ENCODE measurements at regions not wholly inside any gene's neighbourhood (a gene's known extent, or its start where the extent isn't known, plus 50 kb on each side); places are given as distances from the start of the nearest gene placed in this dataset.

DNA sequence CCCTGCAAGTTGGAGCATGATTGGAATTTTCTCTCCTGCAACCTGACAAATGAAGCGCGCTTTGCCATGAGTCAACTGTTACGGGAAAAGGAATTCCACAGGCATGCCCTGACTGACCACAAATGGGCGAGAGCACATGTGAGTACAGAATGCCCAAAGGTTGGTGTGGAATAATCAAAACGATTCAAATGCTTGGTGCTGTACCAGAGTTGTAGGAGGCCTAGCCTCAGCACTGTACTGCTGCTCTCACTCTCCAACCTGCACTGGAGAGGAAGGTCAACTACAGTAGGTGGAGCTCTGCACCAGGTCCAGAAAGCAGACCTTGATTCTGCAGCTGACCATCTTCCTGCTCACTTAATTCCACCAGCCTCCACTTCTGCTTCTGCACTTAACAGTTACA is 406.9 kb upstream of the ACTBL2 start:
- DNase-seq (ENCODE audit: low spot score), result peak; percentile 15
- TF ChIP-seq, protein P1, sequence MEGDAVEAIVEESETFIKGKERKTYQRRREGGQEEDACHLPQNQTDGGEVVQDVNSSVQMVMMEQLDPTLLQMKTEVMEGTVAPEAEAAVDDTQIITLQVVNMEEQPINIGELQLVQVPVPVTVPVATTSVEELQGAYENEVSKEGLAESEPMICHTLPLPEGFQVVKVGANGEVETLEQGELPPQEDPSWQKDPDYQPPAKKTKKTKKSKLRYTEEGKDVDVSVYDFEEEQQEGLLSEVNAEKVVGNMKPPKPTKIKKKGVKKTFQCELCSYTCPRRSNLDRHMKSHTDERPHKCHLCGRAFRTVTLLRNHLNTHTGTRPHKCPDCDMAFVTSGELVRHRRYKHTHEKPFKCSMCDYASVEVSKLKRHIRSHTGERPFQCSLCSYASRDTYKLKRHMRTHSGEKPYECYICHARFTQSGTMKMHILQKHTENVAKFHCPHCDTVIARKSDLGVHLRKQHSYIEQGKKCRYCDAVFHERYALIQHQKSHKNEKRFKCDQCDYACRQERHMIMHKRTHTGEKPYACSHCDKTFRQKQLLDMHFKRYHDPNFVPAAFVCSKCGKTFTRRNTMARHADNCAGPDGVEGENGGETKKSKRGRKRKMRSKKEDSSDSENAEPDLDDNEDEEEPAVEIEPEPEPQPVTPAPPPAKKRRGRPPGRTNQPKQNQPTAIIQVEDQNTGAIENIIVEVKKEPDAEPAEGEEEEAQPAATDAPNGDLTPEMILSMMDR (IDR thresholded peaks at IDR 0.05), result no peak
- Histone ChIP-seq H3K27me3 (no peaks in the 10 kb centered on the region), H3K9me3 (ENCODE audit: low read depth) (no peaks in the 10 kb centered on the region), H3K79me2 (ENCODE audit: low read depth) (no peaks in the 10 kb centered on the region), H3K4me2 (no peak overlapping the region), H3K9ac (no peak overlapping the region), H3F3A (ENCODE audit: low read depth) (no peaks in the 10 kb centered on the region), H3K27ac (no peak overlapping the region), H4K20me1 (ENCODE audit: low read depth) (no peaks in the 10 kb centered on the region), H3K4me3 (no peak overlapping the region), H2AFZ (replicated peaks) (no peak overlapping the region), H3K4me1 (no peaks in the 10 kb centered on the region), H3K36me3 (no peaks in the 10 kb centered on the region)
- Mint-ChIP-seq H3K4me1 (peaks cover 13% of the 10 kb centered on the region), H3K36me3 (no peaks in the 10 kb centered on the region), H3K27ac (no peak overlapping the region), H3K27me3 (ENCODE audit: insufficient read depth, low read depth) (peaks cover 3% of the 10 kb centered on the region), H3K9me3 (no peaks in the 10 kb centered on the region), H3K4me3 (no peak overlapping the region)

DNA sequence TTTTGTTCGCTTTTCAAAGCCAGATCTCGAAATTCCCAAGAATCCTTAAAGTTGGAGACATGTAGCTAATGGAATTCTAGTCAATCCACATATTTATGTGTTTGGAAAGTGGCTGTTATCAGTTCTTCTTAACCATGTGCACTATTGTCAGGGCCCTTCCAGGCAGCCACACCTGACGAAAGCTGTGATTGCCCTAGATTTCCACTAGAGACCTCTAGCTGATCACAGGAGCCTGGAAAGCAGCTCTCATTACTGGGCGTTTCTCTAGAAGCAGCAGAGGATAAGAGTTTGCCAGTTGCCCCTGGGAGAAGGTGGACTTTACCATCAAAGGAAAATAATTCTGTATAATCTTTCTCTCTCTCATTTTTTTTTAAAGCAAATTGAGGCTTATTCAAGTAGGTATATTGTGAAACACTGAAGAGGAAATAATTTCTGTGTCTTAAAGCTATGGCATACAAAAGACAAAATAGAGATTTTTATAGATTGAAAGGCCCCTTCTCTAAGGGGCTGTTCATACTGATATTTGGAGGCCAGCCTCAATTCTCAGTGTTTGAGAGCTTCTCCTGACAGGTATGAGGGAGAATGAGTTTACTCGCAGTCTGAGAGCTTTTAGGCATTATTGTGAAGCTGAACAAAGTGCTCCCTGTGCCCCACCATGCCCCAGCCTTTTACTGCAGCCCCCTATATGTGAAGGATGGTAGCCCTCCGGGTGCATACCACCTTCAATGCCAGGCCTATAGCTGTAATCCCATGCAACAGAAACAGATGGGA is 405.4 kb upstream of the ACTBL2 start:
- H3K9me3 Mint-ChIP-seq, result no peaks in the 10 kb centered on the region

DNA sequence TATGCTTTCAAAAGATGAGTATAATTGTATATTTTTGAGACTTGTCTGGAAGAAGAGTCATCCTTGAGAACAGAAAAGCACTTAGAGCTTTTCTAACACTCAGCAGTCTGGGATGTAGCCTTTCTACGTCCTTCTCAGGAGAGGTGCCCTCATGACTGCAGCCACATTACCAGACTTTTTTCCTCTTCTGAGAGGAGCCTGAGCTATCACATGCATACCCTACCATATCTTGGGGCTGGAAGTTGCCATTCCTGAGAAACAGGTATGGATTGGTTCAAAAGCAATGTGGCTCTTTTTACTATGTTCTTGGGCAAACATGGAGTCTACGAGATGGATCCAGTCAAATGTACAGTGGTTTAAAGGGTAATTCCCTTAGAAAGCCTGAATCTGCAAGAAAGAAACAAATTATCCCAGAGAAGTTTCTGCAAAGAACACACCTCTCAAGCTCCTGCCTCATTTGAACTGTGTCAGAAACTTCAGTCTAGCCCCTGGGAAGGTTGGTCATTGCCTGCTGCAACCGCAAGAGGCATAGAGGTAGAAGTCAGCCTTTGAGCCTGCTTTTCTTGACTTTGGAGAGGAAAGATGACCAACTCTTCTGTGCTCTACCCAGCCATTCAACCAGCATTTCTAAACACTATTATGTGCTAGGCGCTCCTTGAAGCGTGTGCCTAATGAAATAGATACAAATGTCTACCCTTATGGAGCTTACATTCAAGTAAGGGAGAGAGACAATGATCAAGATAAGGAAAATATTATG is 401.9 kb upstream of the ACTBL2 start:
- no peak overlapping the region for H3K27ac Mint-ChIP-seq
- no peak overlapping the region for H3K27ac ChIP-seq
- H3K79me2 ChIP-seq (ENCODE audit: low read depth), result no peaks in the 10 kb centered on the region
- H3F3A ChIP-seq (ENCODE audit: low read depth), result no peaks in the 10 kb centered on the region
- no peaks in the 10 kb centered on the region for H3K4me1 ChIP-seq
- no peak for TF ChIP-seq EZH2phosphoT487 (IDR thresholded peaks at IDR 0.05)
- TF ChIP-seq, protein P1 (IDR thresholded peaks at IDR 0.05), result no peak
- TF ChIP-seq EZH2 (IDR thresholded peaks at IDR 0.05), result no peak
- H2AFZ ChIP-seq (replicated peaks), result no peak overlapping the region
- no peak overlapping the region for H3K4me3 ChIP-seq
- DNase-seq (ENCODE audit: low spot score), result no peak
- H3K4me3 Mint-ChIP-seq, result no peak overlapping the region
- no peak overlapping the region for H3K9ac ChIP-seq
- H3K36me3 ChIP-seq, result no peaks in the 10 kb centered on the region
- H3K4me1 Mint-ChIP-seq, result peaks cover 14% of the 10 kb centered on the region
- no peak overlapping the region for H3K4me2 ChIP-seq
- H3K27me3 ChIP-seq, result no peaks in the 10 kb centered on the region
- no peaks in the 10 kb centered on the region for H3K36me3 Mint-ChIP-seq
- H4K20me1 ChIP-seq (ENCODE audit: low read depth), result no peaks in the 10 kb centered on the region
- H3K9me3 Mint-ChIP-seq, result no peaks in the 10 kb centered on the region
- H3K9me3 ChIP-seq (ENCODE audit: low read depth), result no peaks in the 10 kb centered on the region
- peaks cover 8% of the 10 kb centered on the region for H3K27me3 Mint-ChIP-seq (ENCODE audit: insufficient read depth, low read depth)

More for the DNA sequence above, 405.4 kb upstream of the ACTBL2 start:
- H4K20me1 ChIP-seq (ENCODE audit: low read depth), result no peaks in the 10 kb centered on the region
- no peak overlapping the region for H3K4me3 ChIP-seq
- no peaks in the 10 kb centered on the region for H3F3A ChIP-seq (ENCODE audit: low read depth)
- H3K36me3 ChIP-seq, result no peaks in the 10 kb centered on the region
- H3K9me3 ChIP-seq (ENCODE audit: low read depth), result no peaks in the 10 kb centered on the region
- H2AFZ ChIP-seq (replicated peaks), result peak overlapping the region; percentile 81
- H3K79me2 ChIP-seq (ENCODE audit: low read depth), result no peaks in the 10 kb centered on the region
- H3K36me3 Mint-ChIP-seq, result no peaks in the 10 kb centered on the region
- peak; percentile 70 for DNase-seq (ENCODE audit: low spot score)
- peaks cover 14% of the 10 kb centered on the region for H3K4me1 Mint-ChIP-seq
- no peaks in the 10 kb centered on the region for H3K4me1 ChIP-seq
- H3K27ac ChIP-seq, result no peak overlapping the region
- H3K9ac ChIP-seq, result no peak overlapping the region
- H3K4me3 Mint-ChIP-seq, result no peak overlapping the region
- peaks cover 7% of the 10 kb centered on the region for H3K27me3 Mint-ChIP-seq (ENCODE audit: insufficient read depth, low read depth)
- no peak for TF ChIP-seq EZH2 (IDR thresholded peaks at IDR 0.05)
- TF ChIP-seq, protein P1 (IDR thresholded peaks at IDR 0.05), result peak; percentile 61
- no peak for TF ChIP-seq EZH2phosphoT487 (IDR thresholded peaks at IDR 0.05)
- H3K27ac Mint-ChIP-seq, result no peak overlapping the region
- H3K4me2 ChIP-seq, result no peak overlapping the region
- no peaks in the 10 kb centered on the region for H3K27me3 ChIP-seq
